GM10266 (cell line): ENCODE measurements at regions not wholly inside any gene's neighbourhood (a gene's known extent, or its start where the extent isn't known, plus 50 kb on each side); places are given as distances from the start of the nearest gene placed in this dataset.
"Not testable (repeated sequence)": the region's sequence is repeated elsewhere in the genome, so short reads cannot be mapped to it uniquely, and the experiment has no call there.

ENCODE experiments used
- DNase-seq: peaks from one replicate; pipeline ENCODE4 v3.0.0; 2012; ENCODE audit errors: extremely low spot score
- TF ChIP-seq, protein P1 (sequence below): IDR thresholded peaks from 2 replicates; pipeline ENCODE4 v1.5.1; 2012; ENCODE audit warnings: mild to moderate bottlenecking, low read depth; ENCODE audit not compliant: control insufficient read depth, insufficient read depth; ENCODE audit errors: missing control alignments

DNA sequence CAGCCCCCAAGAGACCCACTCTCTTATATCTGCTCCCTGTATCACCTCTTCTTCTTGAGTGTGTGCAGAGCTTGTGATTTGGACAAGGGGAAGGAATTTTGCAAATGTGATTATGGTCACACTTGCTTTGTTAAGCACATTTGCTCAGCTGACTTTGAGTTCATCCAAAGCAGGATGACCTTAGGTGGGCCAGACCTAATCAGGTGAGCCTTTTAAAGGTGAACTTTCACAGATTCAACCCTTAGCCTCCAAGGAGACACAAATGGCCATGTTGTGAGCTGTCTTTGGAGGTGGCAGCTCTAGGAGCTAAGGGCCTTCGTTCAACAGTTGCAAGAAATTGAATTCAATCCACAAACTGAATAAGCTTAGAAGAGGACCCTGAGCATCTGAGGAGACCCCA lies 147.8 kb downstream of the DEFB131A start:
- no peak for DNase-seq
- TF ChIP-seq, protein P1, sequence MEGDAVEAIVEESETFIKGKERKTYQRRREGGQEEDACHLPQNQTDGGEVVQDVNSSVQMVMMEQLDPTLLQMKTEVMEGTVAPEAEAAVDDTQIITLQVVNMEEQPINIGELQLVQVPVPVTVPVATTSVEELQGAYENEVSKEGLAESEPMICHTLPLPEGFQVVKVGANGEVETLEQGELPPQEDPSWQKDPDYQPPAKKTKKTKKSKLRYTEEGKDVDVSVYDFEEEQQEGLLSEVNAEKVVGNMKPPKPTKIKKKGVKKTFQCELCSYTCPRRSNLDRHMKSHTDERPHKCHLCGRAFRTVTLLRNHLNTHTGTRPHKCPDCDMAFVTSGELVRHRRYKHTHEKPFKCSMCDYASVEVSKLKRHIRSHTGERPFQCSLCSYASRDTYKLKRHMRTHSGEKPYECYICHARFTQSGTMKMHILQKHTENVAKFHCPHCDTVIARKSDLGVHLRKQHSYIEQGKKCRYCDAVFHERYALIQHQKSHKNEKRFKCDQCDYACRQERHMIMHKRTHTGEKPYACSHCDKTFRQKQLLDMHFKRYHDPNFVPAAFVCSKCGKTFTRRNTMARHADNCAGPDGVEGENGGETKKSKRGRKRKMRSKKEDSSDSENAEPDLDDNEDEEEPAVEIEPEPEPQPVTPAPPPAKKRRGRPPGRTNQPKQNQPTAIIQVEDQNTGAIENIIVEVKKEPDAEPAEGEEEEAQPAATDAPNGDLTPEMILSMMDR = no peak

DNA sequence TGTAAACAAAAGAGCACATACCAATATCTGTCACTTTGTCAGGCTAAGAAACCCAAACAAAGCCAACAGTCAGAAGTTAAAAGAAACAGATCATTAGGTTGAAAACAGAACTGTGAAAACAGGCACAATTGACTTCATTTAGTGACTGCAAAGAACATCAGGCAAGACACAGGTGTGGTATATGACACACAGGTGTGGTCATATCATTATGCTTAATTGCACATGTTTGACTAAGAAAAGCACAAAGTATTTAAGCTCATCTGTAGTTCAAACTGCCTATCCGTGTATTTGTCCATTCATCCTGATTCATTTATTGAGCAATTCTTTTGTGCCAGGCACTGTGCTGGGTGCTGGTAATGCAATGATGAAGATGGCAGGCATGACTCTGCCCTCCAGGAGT lies 150.7 kb downstream of the DEFB131A start:
- TF ChIP-seq, protein P1 = no peak

DNA sequence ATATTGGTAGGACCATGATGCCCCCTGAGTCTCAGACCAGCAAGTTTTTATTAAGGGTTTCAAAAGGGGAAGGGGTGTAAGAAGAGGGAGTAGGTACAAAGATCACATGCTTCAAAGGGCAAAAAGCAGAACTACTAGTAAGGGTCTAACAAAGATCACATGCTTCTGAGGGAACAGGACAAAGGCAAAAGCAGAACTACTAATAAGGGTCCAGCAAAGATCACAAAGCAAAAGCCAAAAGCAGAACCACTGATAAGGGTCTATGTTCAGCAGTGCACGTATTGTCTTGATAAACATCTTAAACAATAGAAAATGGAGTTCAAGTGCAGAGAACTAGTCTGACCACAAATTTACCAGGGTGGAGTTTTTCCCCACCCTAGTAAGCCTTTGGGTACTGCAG lies 151.3 kb downstream of the DEFB131A start:
- not testable (repeated sequence) for DNase-seq

More for the DNA sequence above, 150.7 kb downstream of the DEFB131A start:
- DNase-seq = no peak

DNA sequence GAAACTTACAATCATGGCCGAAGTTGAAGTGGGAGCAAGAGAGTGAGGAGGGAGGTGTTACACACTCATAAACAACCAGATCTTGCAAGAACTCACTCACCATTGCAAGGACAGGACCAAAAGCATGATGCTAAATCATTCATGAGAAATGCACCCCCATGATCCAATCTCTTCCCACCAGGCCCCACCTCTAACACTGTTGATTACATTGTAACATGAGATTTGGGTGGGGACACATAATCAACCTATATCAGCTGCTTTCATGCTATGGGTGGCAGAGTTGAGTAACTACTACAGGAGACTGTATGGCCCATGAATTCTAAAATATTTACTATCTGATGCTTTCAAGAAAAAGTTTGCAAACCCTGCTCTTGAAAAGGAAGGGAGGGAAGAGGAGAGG lies 155.1 kb downstream of the DEFB131A start:
- no peak for DNase-seq
- TF ChIP-seq, protein P1 = no peak

DNA sequence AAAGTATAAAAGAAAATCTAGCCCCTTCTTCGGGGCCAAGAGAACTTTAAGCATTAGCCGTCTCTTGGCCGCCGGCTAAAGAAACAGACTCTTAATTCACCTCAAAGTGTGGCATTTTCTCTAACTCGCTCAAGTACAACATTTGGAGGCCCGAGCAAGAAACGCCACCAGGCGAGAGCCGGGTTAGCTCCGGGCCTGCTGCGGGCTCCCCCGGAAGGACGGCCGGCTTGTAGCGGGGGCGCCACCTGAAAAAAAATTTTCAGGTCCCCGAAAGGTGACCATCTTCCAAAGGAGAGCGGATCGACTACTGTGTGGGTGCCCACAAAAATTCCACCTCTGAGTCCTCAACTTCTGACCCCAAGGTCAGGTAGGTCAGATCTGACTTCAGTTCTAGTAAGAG lies 156.0 kb downstream of the DEFB131A start:
- no peak for DNase-seq
- TF ChIP-seq, protein P1 = no peak

DNA sequence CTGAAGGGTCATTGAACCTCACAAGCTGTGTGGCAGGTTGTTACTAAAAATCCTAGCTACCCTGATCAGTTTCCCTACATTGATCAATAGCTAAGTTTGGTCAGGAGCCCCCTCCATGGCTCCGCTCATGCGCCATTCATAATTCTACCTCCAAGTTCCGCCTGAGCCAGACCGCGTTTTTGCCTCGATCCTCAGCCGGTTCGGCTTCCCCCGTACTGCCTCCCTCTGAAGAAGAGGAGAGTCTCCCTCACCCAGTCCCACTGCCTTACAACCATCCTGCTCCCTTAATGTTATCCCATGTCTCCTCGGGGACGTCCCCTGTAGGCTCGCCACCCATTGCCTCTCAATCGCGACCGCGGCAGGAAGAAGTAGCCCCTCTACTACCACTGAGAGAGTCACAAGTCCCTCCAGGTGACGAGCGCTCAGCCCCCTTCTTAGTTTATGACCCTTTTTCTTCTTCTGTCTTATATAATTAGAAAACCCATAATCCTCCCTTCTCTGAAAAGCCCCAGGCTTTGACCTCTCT lies 158.2 kb downstream of the DEFB131A start:
- TF ChIP-seq, protein P1 = no peak
- DNase-seq = no peak

DNA sequence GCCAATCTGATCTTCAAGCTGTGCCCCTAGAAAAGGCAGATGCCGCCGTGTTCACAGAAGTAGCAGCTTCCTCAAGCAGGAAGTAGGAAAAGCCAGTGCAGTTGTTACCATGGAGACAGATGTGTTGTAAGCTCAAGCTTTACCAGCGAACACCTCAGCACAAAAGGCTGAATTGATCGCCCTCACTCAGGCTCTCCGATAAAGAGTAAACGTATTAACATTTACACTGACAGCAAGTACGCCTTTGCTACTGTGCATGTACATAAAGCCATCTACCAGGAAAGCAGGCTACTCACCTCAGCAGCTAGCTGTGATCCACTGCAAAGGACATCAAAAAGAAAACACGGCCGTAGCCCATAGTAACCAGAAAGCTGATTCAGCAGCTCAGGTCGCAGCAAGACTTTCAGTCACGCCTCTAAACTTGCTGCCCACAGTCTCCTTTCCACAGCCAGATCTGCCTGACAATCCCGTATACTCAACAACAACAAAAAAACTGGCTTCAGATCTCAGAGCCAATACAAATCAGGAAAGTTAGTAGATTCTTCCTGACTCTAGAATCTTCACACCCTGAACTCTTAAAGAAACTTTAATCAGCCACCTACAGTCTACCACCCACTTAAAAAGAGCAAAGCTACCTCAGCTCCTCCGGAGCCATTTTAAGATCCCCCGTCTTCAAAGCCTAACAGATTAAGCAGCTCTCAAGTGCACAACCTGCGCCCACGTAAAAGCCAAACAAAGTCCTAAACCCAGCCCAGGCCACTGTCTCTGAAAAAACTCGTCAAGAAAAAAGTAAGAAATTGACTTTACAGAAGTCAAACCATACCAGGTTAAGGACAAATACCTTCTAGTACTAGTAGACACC lies 160.0 kb downstream of the DEFB131A start:
- DNase-seq = not testable (repeated sequence)

DNA sequence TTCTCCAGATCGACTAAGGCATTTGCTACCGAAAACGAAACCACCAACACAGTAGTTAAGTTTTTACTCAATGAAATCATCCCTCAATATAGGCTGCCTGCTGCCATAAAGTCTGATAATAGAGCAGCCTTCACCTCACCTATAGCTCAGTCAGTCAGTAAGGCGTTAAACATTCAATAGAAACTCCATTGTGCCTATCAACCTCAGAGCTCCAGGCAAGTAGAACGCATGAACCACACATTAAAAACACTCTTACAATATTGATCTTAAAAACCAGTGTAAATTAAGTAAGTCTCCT lies 160.6 kb downstream of the DEFB131A start:
- DNase-seq = not testable (repeated sequence)

DNA sequence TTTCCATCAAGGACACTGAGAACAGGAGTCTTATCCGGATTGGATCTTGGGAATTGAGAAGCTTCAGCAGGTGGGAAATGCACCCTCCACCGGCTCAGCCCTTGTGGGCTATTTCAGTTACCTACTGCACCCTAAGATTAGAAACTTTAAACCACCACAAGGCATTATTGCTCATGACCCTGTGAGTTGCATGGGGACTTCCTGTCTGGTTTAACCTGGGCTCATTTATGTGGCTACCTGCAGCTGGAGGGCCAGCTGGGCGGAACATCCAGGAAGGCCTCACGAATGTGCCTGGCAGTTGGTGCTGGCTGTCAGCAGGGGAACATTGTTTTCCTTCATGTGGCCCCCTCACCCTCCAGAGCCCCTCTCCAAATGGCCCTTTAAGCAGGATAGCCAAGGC lies 164.1 kb downstream of the DEFB131A start:
- DNase-seq = no peak
- TF ChIP-seq, protein P1 = no peak

DNA sequence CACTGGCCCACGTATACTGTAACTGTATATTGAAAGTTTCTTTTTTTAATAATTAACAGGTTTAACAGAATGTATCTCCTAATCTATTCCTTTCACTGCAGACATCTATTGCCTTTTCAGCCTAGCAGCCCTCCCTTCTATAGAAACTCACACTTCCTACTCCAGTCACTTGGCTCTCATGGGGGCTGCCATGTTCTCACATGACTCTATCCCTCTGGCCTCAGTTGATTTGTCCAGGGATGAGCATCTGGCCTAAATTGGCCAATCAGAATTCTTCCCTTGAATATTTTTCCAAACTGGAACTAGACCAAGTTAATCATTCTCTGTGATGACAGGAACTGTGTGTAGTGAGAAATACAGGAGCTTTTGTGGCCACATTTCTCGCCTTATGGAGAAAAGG lies 166.1 kb downstream of the DEFB131A start:
- not testable (repeated sequence) for DNase-seq
